Activated CD4-positive, alpha-beta memory T cell treated with anti-CD3 and anti-CD28 coated beads, Interleukin-2, amount 10 ng/mL, durations not matched to agents 7 days and 5 days (primary cell): ENCODE measurements at regions not wholly inside any gene's neighbourhood (a gene's known extent, or its start where the extent isn't known, plus 50 kb on each side); places are given as distances from the start of the nearest gene placed in this dataset.

Experiments used
- CTCF ChIA-PET: fragments of 350-600 bp; sonication (Branson Sonifier 250); formaldehyde crosslinking; loops from one replicate; lab custom pipeline; 2021; ENCODE audit warnings: antibody characterized with exemption, inconsistent platforms; lab: Charles Lee
- POLR2A ChIA-PET: fragments of 350-600 bp; sonication (Branson Sonifier 250); formaldehyde crosslinking; loops from one replicate; lab custom pipeline; 2021; ENCODE audit warnings: antibody characterized with exemption; lab: Charles Lee
- DNase-seq: peaks from one replicate; pipeline ENCODE4 v3.0.0-alpha.2; 2020
- H3K27ac Mint-ChIP-seq: one replicate; pipeline ENCODE4 v1.8.0; 2021; ENCODE audit warnings: mild to moderate bottlenecking, mixed read lengths
- H3K27me3 Mint-ChIP-seq: one replicate; pipeline ENCODE4 v1.8.0; 2021; ENCODE audit warnings: mixed read lengths
- H3K36me3 Mint-ChIP-seq: one replicate; pipeline ENCODE4 v1.8.0; 2021; ENCODE audit warnings: low read depth, mixed read lengths
- H3K4me1 Mint-ChIP-seq: one replicate; pipeline ENCODE4 v1.8.0; 2021; ENCODE audit warnings: mixed read lengths
- H3K4me3 Mint-ChIP-seq: one replicate; pipeline ENCODE4 v1.8.0; 2021; ENCODE audit warnings: mild to moderate bottlenecking, mixed read lengths
- H3K9me3 Mint-ChIP-seq: one replicate; pipeline ENCODE4 v1.8.0; 2021; ENCODE audit warnings: mixed read lengths

- no peak overlapping the region for H3K4me3 Mint-ChIP-seq
- H3K27ac Mint-ChIP-seq: no peak overlapping the region
- H3K4me1 Mint-ChIP-seq: no peaks in the 10 kb centered on the region
- ChIA-PET CTCF (no interaction called here), POLR2A (no interaction called here)
- H3K36me3 Mint-ChIP-seq: no peaks in the 10 kb centered on the region
- H3K27me3 Mint-ChIP-seq: peaks cover 2% of the 10 kb centered on the region
- no peaks in the 10 kb centered on the region for H3K9me3 Mint-ChIP-seq
- no peak for DNase-seq
Measured at GRCh38 chr11:27205250-27205649, 157.8 kb downstream of the CCDC34 start.

- H3K4me1 Mint-ChIP-seq: no peaks in the 10 kb centered on the region
- H3K9me3 Mint-ChIP-seq: no peaks in the 10 kb centered on the region
- ChIA-PET POLR2A (no interaction called here), CTCF (no interaction called here)
- H3K4me3 Mint-ChIP-seq: no peak overlapping the region
- no peaks in the 10 kb centered on the region for H3K36me3 Mint-ChIP-seq
- H3K27me3 Mint-ChIP-seq: peaks cover 2% of the 10 kb centered on the region
- H3K27ac Mint-ChIP-seq: no peak overlapping the region
- no peak for DNase-seq
Measured at GRCh38 chr11:27204529-27204928, 158.5 kb downstream of the CCDC34 start.

GRCh38 chr11:27203077-27203647 is 159.9 kb downstream of the CCDC34 start:
- Mint-ChIP-seq H3K4me3 (no peak overlapping the region), H3K27me3 (peaks cover 5% of the 10 kb centered on the region), H3K36me3 (no peaks in the 10 kb centered on the region), H3K4me1 (no peaks in the 10 kb centered on the region), H3K27ac (no peak overlapping the region), H3K9me3 (no peaks in the 10 kb centered on the region)
- no peak for DNase-seq
- ChIA-PET POLR2A (no interaction called here), CTCF (interaction anchor here (0.7 kb wide), 1 partner anchor 282 kb away, joined by 4 read pairs; no protein-coding TSS in a partner anchor)

- Mint-ChIP-seq H3K4me1 (no peaks in the 10 kb centered on the region), H3K27me3 (peaks cover 6% of the 10 kb centered on the region), H3K9me3 (no peaks in the 10 kb centered on the region), H3K4me3 (no peak overlapping the region), H3K36me3 (no peaks in the 10 kb centered on the region), H3K27ac (no peak overlapping the region)
- ChIA-PET CTCF (interaction anchor here (1.2 kb wide), 1 partner anchor 284 kb away, joined by 3 read pairs; no protein-coding TSS in a partner anchor), POLR2A (no interaction called here)
- DNase-seq: no peak
Measured at GRCh38 chr11:27201454-27202302, 161.1 kb downstream of the BBOX1 start.

- no peaks in the 10 kb centered on the region for H3K4me1 Mint-ChIP-seq
- ChIA-PET CTCF (interaction anchor here (0.6 kb wide), 1 partner anchor 19 kb away, joined by 5 read pairs; no protein-coding TSS in a partner anchor), POLR2A (no interaction called here)
- H3K27ac Mint-ChIP-seq: no peak overlapping the region
- H3K4me3 Mint-ChIP-seq: no peak overlapping the region
- H3K9me3 Mint-ChIP-seq: no peaks in the 10 kb centered on the region
- peaks cover 6% of the 10 kb centered on the region for H3K27me3 Mint-ChIP-seq
- no peak for DNase-seq
- no peaks in the 10 kb centered on the region for H3K36me3 Mint-ChIP-seq
Measured at GRCh38 chr11:27200779-27201453, 160.3 kb downstream of the BBOX1 start.

- Mint-ChIP-seq H3K27ac (no peak overlapping the region), H3K9me3 (no peaks in the 10 kb centered on the region), H3K36me3 (no peaks in the 10 kb centered on the region), H3K4me3 (no peak overlapping the region), H3K4me1 (no peaks in the 10 kb centered on the region), H3K27me3 (peaks cover 6% of the 10 kb centered on the region)
- POLR2A ChIA-PET: no interaction called here
- CTCF ChIA-PET: interaction anchor here (0.6 to 1.1 kb wide), 2 partner anchors 289 to 749 kb away, joined by 3 to 4 read pairs; no protein-coding TSS in a partner anchor
- DNase-seq: no peak
Measured at GRCh38 chr11:27196203-27196897, 155.7 kb downstream of the BBOX1 start.

GRCh38 chr11:27195837-27196202 is 155.2 kb downstream of the BBOX1 start:
- Mint-ChIP-seq H3K27me3 (peaks cover 10% of the 10 kb centered on the region), H3K27ac (no peak overlapping the region), H3K4me3 (no peak overlapping the region), H3K4me1 (no peaks in the 10 kb centered on the region), H3K9me3 (no peaks in the 10 kb centered on the region), H3K36me3 (no peaks in the 10 kb centered on the region)
- POLR2A ChIA-PET: no interaction called here
- DNase-seq: no peak
- CTCF ChIA-PET: interaction anchor here (0.6 to 1.1 kb wide), 2 partner anchors 290 to 749 kb away, joined by 3 to 4 read pairs; no protein-coding TSS in a partner anchor

GRCh38 chr11:27194976-27195375 is 154.4 kb downstream of the BBOX1 start:
- no peak overlapping the region for H3K27ac Mint-ChIP-seq
- POLR2A ChIA-PET: no interaction called here
- H3K27me3 Mint-ChIP-seq: peaks cover 12% of the 10 kb centered on the region
- H3K36me3 Mint-ChIP-seq: no peaks in the 10 kb centered on the region
- H3K9me3 Mint-ChIP-seq: no peaks in the 10 kb centered on the region
- H3K4me3 Mint-ChIP-seq: no peak overlapping the region
- CTCF ChIA-PET: no interaction called here
- H3K4me1 Mint-ChIP-seq: no peaks in the 10 kb centered on the region
- no peak for DNase-seq

- Mint-ChIP-seq H3K9me3 (no peaks in the 10 kb centered on the region), H3K4me3 (no peak overlapping the region), H3K27ac (no peak overlapping the region), H3K36me3 (no peaks in the 10 kb centered on the region), H3K27me3 (peaks cover 14% of the 10 kb centered on the region), H3K4me1 (no peaks in the 10 kb centered on the region)
- POLR2A ChIA-PET: no interaction called here
- no peak for DNase-seq
- CTCF ChIA-PET: no interaction called here
Measured at GRCh38 chr11:27193434-27194225, 153.0 kb downstream of the BBOX1 start.

GRCh38 chr11:27192184-27192583 is 151.6 kb downstream of the BBOX1 start:
- Mint-ChIP-seq H3K9me3 (no peaks in the 10 kb centered on the region), H3K4me1 (no peaks in the 10 kb centered on the region), H3K4me3 (no peak overlapping the region), H3K27me3 (peaks cover 18% of the 10 kb centered on the region), H3K27ac (no peak overlapping the region), H3K36me3 (no peaks in the 10 kb centered on the region)
- ChIA-PET CTCF (interaction anchor here (1.0 kb wide), 1 partner anchor 294 kb away, joined by 3 read pairs; no protein-coding TSS in a partner anchor), POLR2A (no interaction called here)
- no peak for DNase-seq

- no peaks in the 10 kb centered on the region for H3K4me1 Mint-ChIP-seq
- H3K9me3 Mint-ChIP-seq: no peaks in the 10 kb centered on the region
- ChIA-PET CTCF (no interaction called here), POLR2A (no interaction called here)
- H3K4me3 Mint-ChIP-seq: no peak overlapping the region
- DNase-seq: no peak
- no peak overlapping the region for H3K27ac Mint-ChIP-seq
- H3K36me3 Mint-ChIP-seq: no peaks in the 10 kb centered on the region
- peaks cover 18% of the 10 kb centered on the region for H3K27me3 Mint-ChIP-seq
Measured at GRCh38 chr11:27191639-27192038, 151.0 kb downstream of the BBOX1 start.

GRCh38 chr11:27188696-27189095 is 148.1 kb downstream of the BBOX1 start:
- Mint-ChIP-seq H3K27me3 (peaks cover 20% of the 10 kb centered on the region), H3K9me3 (no peaks in the 10 kb centered on the region), H3K27ac (no peak overlapping the region), H3K4me1 (no peaks in the 10 kb centered on the region), H3K36me3 (no peaks in the 10 kb centered on the region), H3K4me3 (no peak overlapping the region)
- ChIA-PET CTCF (no interaction called here), POLR2A (no interaction called here)
- no peak for DNase-seq
